ENCODE measurements at regions not wholly inside any gene's neighbourhood (a gene's known extent, or its start where the extent isn't known, plus 50 kb on each side); places are given as distances from the start of the nearest gene placed in this dataset.

DNA sequence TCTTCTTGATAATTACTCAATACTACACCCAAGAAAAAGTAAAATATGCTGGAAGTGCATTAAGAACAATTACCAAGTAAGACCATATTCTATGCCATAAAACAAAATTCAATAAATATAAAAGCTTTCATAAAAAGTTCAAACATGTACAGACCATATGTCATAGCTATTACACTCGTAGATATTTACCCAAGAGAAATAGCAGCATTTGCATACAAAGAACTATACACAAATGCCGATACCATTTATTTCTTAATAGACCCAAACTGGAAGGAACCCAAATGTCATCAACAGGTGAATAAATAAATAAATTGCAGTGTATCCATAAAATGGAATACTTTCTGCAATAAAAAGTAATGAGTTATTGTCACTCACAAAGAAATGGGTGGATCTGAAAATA lies 78.3 kb upstream of the SLC16A7 start:
- ATAC-seq (no peak), FAIRE-seq (no peak), DNase-seq (ENCODE audit: low read depth, low spot score) (no peak)
- Histone ChIP-seq H3K9ac (ENCODE audit: control insufficient read depth, insufficient read depth, low read length) (no peak overlapping the region), H2AFZ (ENCODE audit: control insufficient read depth, low read depth, low read length) (no peak overlapping the region), H3K4me2 (ENCODE audit: control insufficient read depth, insufficient read depth) (no peak overlapping the region), H3K4me3 (no peak overlapping the region), H3K27me3 (replicated peaks in 1 of 2; ENCODE audit: control insufficient read depth in 2 of 2, insufficient read depth in 2 of 2, low read length in 1 of 2) (no peaks in the 10 kb centered on the region), H3K27ac (ENCODE audit: control insufficient read depth, insufficient read depth) (no peak overlapping the region), H4K20me1 (ENCODE audit: control insufficient read depth, insufficient read depth) (no peaks in the 10 kb centered on the region), H3K79me2 (ENCODE audit: control insufficient read depth, insufficient read depth, low read length) (no peaks in the 10 kb centered on the region), H3K4me1 (ENCODE audit: control insufficient read depth, insufficient read depth, low read length) (no peaks in the 10 kb centered on the region), H3K9me3 (replicated peaks; ENCODE audit: control insufficient read depth, insufficient read depth, low read length) (no peaks in the 10 kb centered on the region), H3K36me3 (ENCODE audit: control insufficient read depth in 2 of 2, insufficient read depth in 2 of 2, low read length in 1 of 2) (no peaks in the 10 kb centered on the region)
- RAD21 ChIA-PET (ENCODE audit: unreplicated experiment), result no interaction called here
- WGBS (ENCODE audit: insufficient coverage, insufficient replicate concordance, low lambda C conversion rate, missing lambda C conversion rate), result 47% methylated on average over 2 of the region's 2 CpGs
- POLR2A ChIA-PET, result no interaction called here
- BruUV-seq (replicated peaks), result no TSS peak
- TF ChIP-seq HSF1 (IDR thresholded peaks at IDR 0.05; ENCODE audit: low read depth, low read length) (no peak), CHD4 (IDR thresholded peaks at IDR 0.05) (no peak), NKRF (conservative IDR thresholded peaks at IDR 0.05) (no peak), NFXL1 (IDR thresholded peaks at IDR 0.05; ENCODE audit: borderline replicate concordance) (no peak), MEF2B (IDR thresholded peaks at IDR 0.05; ENCODE audit: partially characterized antibody, poor library complexity, severe bottlenecking) (no peak), POLR2AphosphoS2 (IDR thresholded peaks at IDR 0.05; ENCODE audit: low read depth, low read length) (no peak), ESRRA (IDR thresholded peaks at IDR 0.05; ENCODE audit: low read length) (no peak), YY1 (IDR thresholded peaks at IDR 0.05; ENCODE audit: low read depth, low read length) (no peak), GABPA (IDR thresholded peaks at IDR 0.05; ENCODE audit: low read depth) (no peak), EED (IDR thresholded peaks at IDR 0.05; ENCODE audit: low read depth) (no peak), BMI1 (IDR thresholded peaks at IDR 0.05; ENCODE audit: borderline replicate concordance) (no peak), NFYA (IDR thresholded peaks at IDR 0.05; ENCODE audit: borderline replicate concordance, low read depth, low read length) (no peak), LARP7 (IDR thresholded peaks at IDR 0.05) (no peak)
- in situ Hi-C loops (cut with MboI) (no loop called here), intact Hi-C loops (cut with micrococcal nuclease; ENCODE audit: unreplicated experiment) (no loop called here)
- SMC1A ChIA-PET (ENCODE audit: uncharacterized antibody, unreplicated experiment), result no interaction called here
- CTCF ChIA-PET, result no interaction called here

All from GM12878 (cell line).